ENCODE measurements at regions not wholly inside any gene's neighbourhood (a gene's known extent, or its start where the extent isn't known, plus 50 kb on each side); places are given as distances from the start of the nearest gene placed in this dataset.

DNA sequence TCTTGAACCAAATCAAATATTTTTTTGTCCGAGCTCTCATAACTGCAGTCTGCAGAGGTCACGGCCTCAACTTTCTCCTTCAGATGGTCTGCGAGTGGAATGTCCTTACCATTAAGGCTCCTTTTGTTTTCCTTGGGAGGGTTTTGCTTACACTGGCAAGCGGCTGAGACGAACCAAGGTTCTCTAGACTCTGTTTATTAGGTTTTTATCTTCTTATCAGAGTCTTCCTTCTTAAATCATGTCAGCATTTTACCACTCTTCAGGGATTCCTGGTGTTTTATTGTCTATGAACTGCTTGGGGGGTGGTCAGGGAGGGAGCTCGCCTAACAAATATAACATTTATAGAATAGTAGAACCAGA is 773.7 kb upstream of the NR2F2 start:
- TF ChIP-seq, protein P1, sequence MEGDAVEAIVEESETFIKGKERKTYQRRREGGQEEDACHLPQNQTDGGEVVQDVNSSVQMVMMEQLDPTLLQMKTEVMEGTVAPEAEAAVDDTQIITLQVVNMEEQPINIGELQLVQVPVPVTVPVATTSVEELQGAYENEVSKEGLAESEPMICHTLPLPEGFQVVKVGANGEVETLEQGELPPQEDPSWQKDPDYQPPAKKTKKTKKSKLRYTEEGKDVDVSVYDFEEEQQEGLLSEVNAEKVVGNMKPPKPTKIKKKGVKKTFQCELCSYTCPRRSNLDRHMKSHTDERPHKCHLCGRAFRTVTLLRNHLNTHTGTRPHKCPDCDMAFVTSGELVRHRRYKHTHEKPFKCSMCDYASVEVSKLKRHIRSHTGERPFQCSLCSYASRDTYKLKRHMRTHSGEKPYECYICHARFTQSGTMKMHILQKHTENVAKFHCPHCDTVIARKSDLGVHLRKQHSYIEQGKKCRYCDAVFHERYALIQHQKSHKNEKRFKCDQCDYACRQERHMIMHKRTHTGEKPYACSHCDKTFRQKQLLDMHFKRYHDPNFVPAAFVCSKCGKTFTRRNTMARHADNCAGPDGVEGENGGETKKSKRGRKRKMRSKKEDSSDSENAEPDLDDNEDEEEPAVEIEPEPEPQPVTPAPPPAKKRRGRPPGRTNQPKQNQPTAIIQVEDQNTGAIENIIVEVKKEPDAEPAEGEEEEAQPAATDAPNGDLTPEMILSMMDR (IDR thresholded peaks at IDR 0.05; ENCODE audit: insufficient read depth, low read length) = no peak
- no peak for TF ChIP-seq POLR2AphosphoS5 (IDR thresholded peaks at IDR 0.05; ENCODE audit: low read depth)
